ES-I3 (cell line): ENCODE measurements at regions not wholly inside any gene's neighbourhood (a gene's known extent, or its start where the extent isn't known, plus 50 kb on each side); places are given as distances from the start of the nearest gene placed in this dataset.

Experiments used
- H3K36me3 ChIP-seq: 2 replicates; pipeline ENCODE4 v1.6.1; 2013; ENCODE audit warnings: mild to moderate bottlenecking, low read length, control low read depth, moderate library complexity; ENCODE audit not compliant: insufficient read depth
- H3K4me1 ChIP-seq: 2 replicates; pipeline ENCODE4 v1.6.1; 2013; ENCODE audit warnings: mild to moderate bottlenecking, control low read depth, low read length; ENCODE audit not compliant: insufficient read depth
- H3K9ac ChIP-seq: 2 replicates; pipeline ENCODE4 v1.6.1; 2013; ENCODE audit warnings: low read depth, mild to moderate bottlenecking, low read length, moderate library complexity
- H3K9me3 ChIP-seq: 2 replicates; pipeline ENCODE4 v1.6.1; 2013; ENCODE audit warnings: mild to moderate bottlenecking, low read length, moderate library complexity; ENCODE audit not compliant: control insufficient read depth, insufficient read depth

GRCh38 chr20:48476854-48477253 lies 350.9 kb downstream of the PREX1 start:
- Histone ChIP-seq H3K9me3 (no peaks in the 10 kb centered on the region), H3K4me1 (no peaks in the 10 kb centered on the region), H3K9ac (no peak overlapping the region), H3K36me3 (no peaks in the 10 kb centered on the region)

GRCh38 chr20:48474022-48474421 lies 353.8 kb downstream of the PREX1 start:
- H3K9me3 ChIP-seq = no peaks in the 10 kb centered on the region

DNA sequence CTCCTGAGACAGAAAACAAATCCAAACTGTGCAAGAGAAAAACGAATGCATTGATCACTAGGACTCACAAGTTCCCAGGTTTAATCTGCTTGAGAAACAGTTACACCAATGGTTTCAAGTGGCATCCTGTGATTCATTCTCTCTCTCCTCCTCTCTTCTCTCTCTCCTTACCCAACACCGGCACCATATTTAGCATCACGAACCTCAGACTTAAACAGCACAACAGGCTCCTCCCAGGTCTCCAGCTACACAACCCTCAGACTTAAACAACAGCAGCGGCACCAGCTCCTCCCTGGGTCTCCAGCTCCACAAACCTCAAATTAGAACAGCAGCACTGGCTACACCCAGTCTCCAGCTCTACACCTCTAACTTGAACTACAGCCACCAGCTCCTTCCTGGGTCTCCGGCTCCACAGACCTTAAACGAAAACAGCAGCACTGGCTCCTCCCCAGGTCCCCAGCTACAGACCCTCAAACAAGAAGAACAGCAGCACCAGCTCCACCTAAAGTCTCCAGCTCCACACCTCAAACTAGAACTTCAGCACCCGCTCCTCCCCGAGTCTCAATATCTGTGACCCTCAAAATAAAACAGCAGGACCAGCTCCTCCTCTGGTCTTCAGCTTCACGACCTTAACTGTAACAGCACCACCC lies 355.9 kb downstream of the PREX1 start:
- no peaks in the 10 kb centered on the region for H3K9me3 ChIP-seq
- H3K9ac ChIP-seq = no peak overlapping the region
- H3K4me1 ChIP-seq = no peaks in the 10 kb centered on the region
- H3K36me3 ChIP-seq = no peaks in the 10 kb centered on the region

More at GRCh38 chr20:48474022-48474421, 353.8 kb downstream of the PREX1 start:
- Histone ChIP-seq H3K4me1 (no peaks in the 10 kb centered on the region), H3K36me3 (no peaks in the 10 kb centered on the region), H3K9ac (no peak overlapping the region)

GRCh38 chr20:48471176-48471575 lies 356.6 kb downstream of the PREX1 start:
- Histone ChIP-seq H3K4me1 (no peaks in the 10 kb centered on the region), H3K9ac (no peak overlapping the region)

DNA sequence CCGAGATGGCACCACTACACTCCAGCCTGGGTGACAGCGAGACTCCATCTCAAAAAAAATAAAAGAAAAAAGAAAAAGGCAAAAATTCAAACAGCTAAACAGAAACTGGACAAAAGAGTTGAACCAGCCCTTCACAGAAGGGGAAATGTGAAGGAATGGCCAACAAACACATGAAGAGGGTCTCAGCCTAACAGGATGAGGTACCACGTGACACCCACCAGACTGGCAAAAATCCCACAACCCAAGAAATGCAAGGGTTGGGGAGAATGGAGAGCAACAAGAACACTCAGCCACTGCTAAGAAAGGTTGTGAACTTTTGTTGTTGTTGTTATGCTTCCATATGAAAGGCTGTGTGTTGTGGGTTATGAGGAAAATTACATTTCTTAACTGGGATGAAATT lies 357.7 kb downstream of the PREX1 start:
- Histone ChIP-seq H3K4me1 (no peaks in the 10 kb centered on the region), H3K9ac (no peak overlapping the region), H3K36me3 (no peaks in the 10 kb centered on the region), H3K9me3 (no peaks in the 10 kb centered on the region)

More at GRCh38 chr20:48471176-48471575, 356.6 kb downstream of the PREX1 start:
- Histone ChIP-seq H3K9me3 (no peaks in the 10 kb centered on the region), H3K36me3 (no peaks in the 10 kb centered on the region)

DNA sequence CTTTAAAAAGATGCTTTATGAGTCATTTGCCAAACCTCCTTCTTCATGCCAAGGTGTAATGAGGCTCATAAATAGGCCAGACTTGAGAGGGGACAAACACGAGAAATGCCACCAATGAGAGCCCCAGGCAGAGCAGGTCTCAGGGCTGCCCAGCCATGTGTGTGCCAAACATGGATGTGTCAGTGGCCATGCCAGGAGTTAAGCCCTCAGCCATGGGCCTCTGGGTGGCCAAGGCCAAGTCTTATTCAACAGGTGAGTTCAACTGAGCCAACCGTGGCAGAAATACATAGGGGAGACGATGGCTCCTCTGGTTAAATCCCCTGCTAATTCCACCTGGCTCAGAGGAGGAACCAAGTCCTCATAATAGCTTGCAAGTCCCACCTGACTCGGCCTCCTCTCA lies 358.8 kb downstream of the PREX1 start:
- Histone ChIP-seq H3K36me3 (no peaks in the 10 kb centered on the region), H3K9ac (no peak overlapping the region), H3K9me3 (no peaks in the 10 kb centered on the region)

GRCh38 chr20:48468571-48468970 lies 359.2 kb downstream of the PREX1 start:
- no peak overlapping the region for H3K9ac ChIP-seq

More for the DNA sequence above, 358.8 kb downstream of the PREX1 start:
- H3K4me1 ChIP-seq = no peaks in the 10 kb centered on the region

GRCh38 chr20:48467622-48468021 lies 360.2 kb downstream of the PREX1 start:
- no peaks in the 10 kb centered on the region for H3K4me1 ChIP-seq
- H3K9ac ChIP-seq = no peak overlapping the region
- H3K36me3 ChIP-seq = no peaks in the 10 kb centered on the region
- H3K9me3 ChIP-seq = no peaks in the 10 kb centered on the region

More at GRCh38 chr20:48468571-48468970, 359.2 kb downstream of the PREX1 start:
- Histone ChIP-seq H3K36me3 (no peaks in the 10 kb centered on the region), H3K9me3 (no peaks in the 10 kb centered on the region), H3K4me1 (no peaks in the 10 kb centered on the region)

- H3K9ac ChIP-seq = no peak overlapping the region
- H3K9me3 ChIP-seq = no peaks in the 10 kb centered on the region
- peaks cover 4% of the 10 kb centered on the region; the same call in 1 of the 2 replicates for H3K4me1 ChIP-seq
- no peaks in the 10 kb centered on the region for H3K36me3 ChIP-seq
These were observed 362.5 kb downstream of the PREX1 start for GRCh38 chr20:48465271-48465670.

DNA sequence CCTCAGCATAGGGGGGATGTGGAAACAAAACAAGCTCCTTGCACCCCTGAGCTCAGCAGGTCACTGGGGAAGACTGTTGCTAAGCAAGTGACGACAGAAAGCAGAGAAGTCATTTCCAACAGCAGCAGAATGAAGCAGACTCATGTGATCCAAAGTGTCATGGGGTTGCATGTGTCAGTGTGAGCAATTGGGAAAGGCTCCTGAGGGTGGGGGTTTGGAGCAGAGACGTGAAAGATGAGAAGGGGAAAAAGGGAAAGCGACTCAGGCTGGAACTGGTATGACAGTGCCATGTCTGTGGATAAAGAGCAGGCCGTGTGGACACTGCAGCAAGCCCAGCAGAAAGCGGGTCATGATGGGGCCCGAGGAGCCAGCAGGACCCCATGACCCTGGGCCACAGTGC lies 363.9 kb downstream of the PREX1 start:
- Histone ChIP-seq H3K4me1 (peaks cover 4% of the 10 kb centered on the region; the same call in 1 of the 2 replicates), H3K9ac (no peak overlapping the region), H3K36me3 (no peaks in the 10 kb centered on the region), H3K9me3 (no peaks in the 10 kb centered on the region)

DNA sequence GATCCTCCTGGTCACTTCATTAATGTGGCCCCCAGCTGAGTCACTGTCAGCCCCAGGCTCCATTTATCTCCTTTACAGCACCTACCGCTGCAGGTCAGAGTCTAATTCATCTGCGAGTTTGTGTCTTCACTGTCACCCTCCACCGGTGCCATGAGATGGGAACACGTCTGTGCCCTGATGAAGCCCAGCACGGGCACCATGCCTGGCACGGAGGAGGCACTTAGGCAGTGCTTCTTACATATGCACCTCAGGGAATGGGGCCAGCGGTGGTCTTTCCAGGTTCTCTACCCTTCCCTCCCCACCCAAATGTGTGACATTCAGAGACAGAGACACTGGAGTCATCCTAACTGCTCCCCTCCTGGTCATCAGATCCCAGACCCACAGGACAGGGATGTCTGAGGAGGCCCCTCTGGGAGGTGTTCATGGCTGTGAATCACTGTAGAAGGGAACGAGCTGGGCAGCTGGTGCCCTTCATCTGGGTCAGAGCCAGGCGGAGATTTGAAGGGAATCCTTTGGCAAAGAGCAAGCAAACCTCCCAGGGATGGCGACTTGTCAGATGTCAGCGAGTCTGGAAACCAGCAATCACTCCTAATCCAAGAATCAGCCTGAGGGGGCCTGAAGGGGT lies 364.6 kb downstream of the PREX1 start:
- no peaks in the 10 kb centered on the region for H3K36me3 ChIP-seq
- no peak overlapping the region for H3K9ac ChIP-seq
- peaks cover 4% of the 10 kb centered on the region; the same call in 1 of the 2 replicates for H3K4me1 ChIP-seq
- H3K9me3 ChIP-seq = no peaks in the 10 kb centered on the region

DNA sequence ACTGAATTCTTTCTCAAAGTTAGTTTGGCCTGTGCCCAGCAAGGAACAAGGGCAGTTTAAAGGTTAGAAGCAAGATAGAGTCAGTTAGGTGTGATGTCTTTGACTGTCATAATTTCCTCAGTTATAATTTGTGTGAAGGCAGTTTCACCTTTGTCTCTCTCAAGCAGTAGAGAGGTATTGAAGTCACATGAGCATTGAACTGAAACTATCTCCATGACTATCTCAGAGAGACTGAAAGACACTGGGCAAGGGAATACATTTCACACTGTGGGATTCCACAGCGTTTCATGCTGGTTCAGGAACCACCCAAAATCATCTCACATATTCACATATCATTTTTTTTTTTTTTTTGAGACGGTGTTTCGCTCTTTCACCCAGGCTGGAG lies 366.1 kb downstream of the PREX1 start:
- H3K9me3 ChIP-seq = no peaks in the 10 kb centered on the region
- no peaks in the 10 kb centered on the region for H3K36me3 ChIP-seq
- peaks cover 5% of the 10 kb centered on the region; the same call in 1 of the 2 replicates for H3K4me1 ChIP-seq
- no peak overlapping the region for H3K9ac ChIP-seq

DNA sequence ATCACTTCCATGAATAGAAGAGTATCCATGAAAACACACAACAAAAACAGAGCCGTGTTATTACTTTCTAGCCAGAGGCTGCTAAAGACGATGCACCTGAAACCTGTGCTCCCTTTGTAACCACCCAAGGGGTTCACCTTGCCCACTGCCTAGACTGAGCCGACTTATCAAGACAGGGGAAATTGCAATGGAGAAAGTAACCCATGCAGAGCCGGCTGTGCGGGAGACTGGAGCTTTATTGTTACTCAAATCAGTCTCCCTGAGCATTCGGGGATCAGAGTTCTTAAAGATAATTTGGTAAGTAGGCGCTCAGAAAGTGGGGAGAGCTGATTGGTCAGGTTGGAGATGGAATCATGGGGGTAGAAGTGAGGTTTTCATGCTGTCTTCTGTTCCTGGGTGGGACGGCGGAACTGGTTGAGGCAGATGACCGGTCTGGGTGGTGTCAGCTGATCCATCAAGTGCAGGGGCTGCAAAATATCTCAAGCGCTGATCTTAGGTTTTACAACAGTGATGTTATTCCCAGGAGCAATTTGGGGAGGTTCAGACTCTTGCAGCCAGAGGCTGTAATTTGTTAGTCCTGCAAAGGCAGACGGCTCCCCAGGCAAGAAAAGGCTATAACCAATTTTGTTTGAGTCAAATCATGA lies 366.6 kb downstream of the PREX1 start:
- H3K4me1 ChIP-seq = peaks cover 11% of the 10 kb centered on the region
- H3K9me3 ChIP-seq = no peaks in the 10 kb centered on the region
- H3K36me3 ChIP-seq = no peaks in the 10 kb centered on the region
- H3K9ac ChIP-seq = no peak overlapping the region

GRCh38 chr20:48460681-48461080 lies 367.1 kb downstream of the PREX1 start:
- Histone ChIP-seq H3K9ac (no peak overlapping the region), H3K36me3 (no peaks in the 10 kb centered on the region), H3K4me1 (peaks cover 12% of the 10 kb centered on the region), H3K9me3 (no peaks in the 10 kb centered on the region)
